ENCODE measurements at regions not wholly inside any gene's neighbourhood (a gene's known extent, or its start where the extent isn't known, plus 50 kb on each side); places are given as distances from the start of the nearest gene placed in this dataset.
"Not testable (repeated sequence)": the region's sequence is repeated elsewhere in the genome, so short reads cannot be mapped to it uniquely, and the experiment has no call there.

GRCh38 chr12:59365133-59365532, 230.7 kb upstream of the SLC16A7 start:
- H3K27me3 ChIP-seq (ENCODE audit: control insufficient read depth, insufficient read depth, low read length): no peaks in the 10 kb centered on the region
- no peaks in the 10 kb centered on the region for H3K9me3 ChIP-seq (ENCODE audit: control insufficient read depth, insufficient read depth, low read depth, low read length)

DNA sequence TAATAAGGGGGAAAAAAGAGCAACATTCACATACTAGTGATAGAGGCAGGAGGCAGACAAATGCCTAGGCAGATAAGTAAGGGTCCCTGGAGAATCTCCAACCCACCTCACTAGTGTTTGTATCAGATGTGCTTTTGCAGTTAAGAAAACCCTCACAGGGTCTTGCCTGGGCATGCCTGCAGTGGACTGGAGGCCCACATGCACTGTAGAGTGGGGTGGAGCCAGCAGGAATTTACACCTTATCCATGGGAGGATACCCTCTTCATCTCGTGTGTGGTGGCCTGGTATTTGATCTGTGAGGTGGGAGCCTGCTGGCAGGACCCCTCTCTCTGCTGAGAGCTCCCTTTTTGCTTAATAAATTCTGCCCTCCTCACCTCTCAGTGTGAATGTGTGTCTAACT, 238.0 kb upstream of the SLC16A7 start:
- Histone ChIP-seq H3K4me3 (ENCODE audit: low read depth, low read length) (no peak overlapping the region), H3K36me3 (ENCODE audit: control insufficient read depth, insufficient read depth, low read length) (no peaks in the 10 kb centered on the region), H3K9ac (ENCODE audit: low read length) (no peak overlapping the region), H3K27ac (ENCODE audit: low read depth, low read length) (peak overlapping the region; percentile 70), H3K27me3 (ENCODE audit: control insufficient read depth, insufficient read depth, low read length) (no peaks in the 10 kb centered on the region), H3K9me3 (ENCODE audit: control insufficient read depth, insufficient read depth, low read depth, low read length) (no peaks in the 10 kb centered on the region), H3K4me1 (ENCODE audit: control insufficient read depth, insufficient read depth, low read length) (peaks cover 11% of the 10 kb centered on the region)

More at GRCh38 chr12:59365133-59365532, 230.7 kb upstream of the SLC16A7 start:
- no peaks in the 10 kb centered on the region for H3K36me3 ChIP-seq (ENCODE audit: control insufficient read depth, insufficient read depth, low read length)
- no peak overlapping the region for H3K27ac ChIP-seq (ENCODE audit: low read depth, low read length)
- no peak overlapping the region for H3K4me3 ChIP-seq (ENCODE audit: low read depth, low read length)
- no peak overlapping the region for H3K9ac ChIP-seq (ENCODE audit: low read length)
- H3K4me1 ChIP-seq (ENCODE audit: control insufficient read depth, insufficient read depth, low read length): peaks cover 8% of the 10 kb centered on the region; the same call in 1 of the 2 replicates

DNA sequence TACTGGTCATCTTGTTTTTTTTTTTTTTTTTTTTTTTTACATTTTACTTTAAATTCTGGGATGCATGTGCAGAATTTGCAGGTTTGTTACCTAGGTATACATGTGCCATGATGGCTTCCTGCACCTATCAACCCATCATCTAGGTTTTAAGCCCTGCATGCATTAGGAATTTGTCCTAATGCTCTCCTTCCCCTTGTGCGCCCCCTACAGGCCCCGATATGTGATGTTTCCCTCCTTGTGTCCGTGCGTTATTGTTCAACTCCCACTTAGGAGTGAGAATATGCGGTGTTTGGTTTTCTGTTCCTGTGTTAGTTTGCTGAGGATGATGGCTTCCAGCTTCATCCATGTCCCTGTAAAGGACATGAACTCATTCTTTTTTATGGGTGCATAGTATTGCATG, 249.6 kb upstream of the SLC16A7 start:
- H3K36me3 ChIP-seq (ENCODE audit: control insufficient read depth, insufficient read depth, low read length): not testable (repeated sequence)

GRCh38 chr12:59345406-59345805, 250.4 kb upstream of the SLC16A7 start:
- H3K27me3 ChIP-seq (ENCODE audit: control insufficient read depth, insufficient read depth, low read length): no peaks in the 10 kb centered on the region
- H3K4me3 ChIP-seq (ENCODE audit: low read depth, low read length): no peak overlapping the region
- no peaks in the 10 kb centered on the region for H3K36me3 ChIP-seq (ENCODE audit: control insufficient read depth, insufficient read depth, low read length)
- H3K9ac ChIP-seq (ENCODE audit: low read length): no peak overlapping the region
- H3K4me1 ChIP-seq (ENCODE audit: control insufficient read depth, insufficient read depth, low read length): peaks cover 4% of the 10 kb centered on the region; the same call in 1 of the 2 replicates
- H3K27ac ChIP-seq (ENCODE audit: low read depth, low read length): no peak overlapping the region
- H3K9me3 ChIP-seq (ENCODE audit: control insufficient read depth, insufficient read depth, low read depth, low read length): no peaks in the 10 kb centered on the region

More for the DNA sequence above, 249.6 kb upstream of the SLC16A7 start:
- not testable (repeated sequence) for H3K27ac ChIP-seq (ENCODE audit: low read depth, low read length); H3K4me3 ChIP-seq (ENCODE audit: low read depth, low read length); H3K9me3 ChIP-seq (ENCODE audit: control insufficient read depth, insufficient read depth, low read depth, low read length); H3K9ac ChIP-seq (ENCODE audit: low read length); H3K27me3 ChIP-seq (ENCODE audit: control insufficient read depth, insufficient read depth, low read length); H3K4me1 ChIP-seq (ENCODE audit: control insufficient read depth, insufficient read depth, low read length)

GRCh38 chr12:59344224-59344623, 251.6 kb upstream of the SLC16A7 start:
- H3K4me3 ChIP-seq (ENCODE audit: low read depth, low read length): no peak overlapping the region
- no peaks in the 10 kb centered on the region for H3K27me3 ChIP-seq (ENCODE audit: control insufficient read depth, insufficient read depth, low read length)
- no peak overlapping the region for H3K9ac ChIP-seq (ENCODE audit: low read length)
- no peaks in the 10 kb centered on the region for H3K9me3 ChIP-seq (ENCODE audit: control insufficient read depth, insufficient read depth, low read depth, low read length)
- H3K36me3 ChIP-seq (ENCODE audit: control insufficient read depth, insufficient read depth, low read length): no peaks in the 10 kb centered on the region
- no peak overlapping the region for H3K27ac ChIP-seq (ENCODE audit: low read depth, low read length)
- H3K4me1 ChIP-seq (ENCODE audit: control insufficient read depth, insufficient read depth, low read length): peaks cover 4% of the 10 kb centered on the region; the same call in 1 of the 2 replicates

DNA sequence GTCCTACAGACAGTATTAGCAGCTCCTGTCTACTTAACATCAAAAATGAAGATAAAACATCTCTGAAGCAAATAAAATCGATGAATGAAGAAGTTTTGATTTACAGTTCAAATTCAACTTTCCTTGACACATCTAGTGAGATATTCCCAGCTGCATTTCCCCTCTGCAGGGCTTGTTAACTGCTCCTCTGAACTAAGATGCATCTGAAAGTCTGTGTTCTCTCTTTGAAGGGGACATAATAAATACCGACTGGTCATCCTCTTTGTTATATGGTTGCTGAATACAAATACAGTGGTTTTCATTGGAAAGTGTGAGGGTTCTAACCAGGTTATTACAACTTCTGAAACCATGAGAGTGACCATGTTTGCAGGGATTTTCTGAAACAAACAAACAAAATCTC, 266.4 kb upstream of the SLC16A7 start:
- Histone ChIP-seq H3K4me3 (ENCODE audit: low read depth, low read length) (peak overlapping the region; percentile 31), H3K27ac (ENCODE audit: low read depth, low read length) (peak overlapping the region; percentile 94), H3K36me3 (ENCODE audit: control insufficient read depth, insufficient read depth, low read length) (peaks cover 19% of the 10 kb centered on the region), H3K4me1 (ENCODE audit: control insufficient read depth, insufficient read depth, low read length) (peaks cover 24% of the 10 kb centered on the region), H3K27me3 (ENCODE audit: control insufficient read depth, insufficient read depth, low read length) (no peaks in the 10 kb centered on the region; the same call in 1 of the 2 replicates), H3K9me3 (ENCODE audit: control insufficient read depth, insufficient read depth, low read depth, low read length) (no peaks in the 10 kb centered on the region), H3K9ac (ENCODE audit: low read length) (peak overlapping the region; percentile 100)

DNA sequence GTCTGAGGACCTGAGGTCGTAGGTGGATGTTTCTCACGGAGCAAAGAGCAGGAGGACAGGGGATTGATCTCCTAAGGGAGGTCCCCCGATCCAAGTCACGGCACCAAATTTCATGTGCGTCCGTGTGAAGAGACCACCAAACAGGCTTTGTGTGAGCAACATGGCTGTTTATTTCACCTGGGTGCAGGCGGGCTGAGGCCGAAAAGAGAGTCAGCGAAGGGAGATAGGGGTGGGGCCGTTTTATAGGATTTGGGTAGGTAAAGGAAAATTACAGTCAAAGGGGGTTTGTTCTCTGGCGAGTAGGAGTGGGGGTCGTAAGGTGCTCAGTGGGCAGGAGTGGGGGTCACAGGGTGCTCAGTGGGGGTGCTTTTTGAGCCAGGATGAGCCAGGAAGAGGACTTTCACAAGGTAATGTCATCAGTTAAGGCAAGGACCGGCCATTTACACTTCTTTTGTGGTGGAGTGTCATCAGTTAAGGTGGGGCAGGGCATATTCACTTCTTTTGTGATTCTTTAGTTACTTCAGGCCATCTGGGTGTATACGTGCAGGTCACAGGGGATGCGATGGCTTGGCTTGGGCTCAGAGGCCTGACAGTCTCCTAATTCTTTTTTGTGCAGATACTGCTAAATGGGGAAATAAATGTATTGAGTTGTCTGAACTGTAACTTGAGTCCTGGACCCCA, 267.3 kb upstream of the SLC16A7 start:
- Histone ChIP-seq H3K9ac (ENCODE audit: low read length) (peak overlapping the region; percentile 100), H3K4me1 (ENCODE audit: control insufficient read depth, insufficient read depth, low read length) (peaks cover 24% of the 10 kb centered on the region)

DNA sequence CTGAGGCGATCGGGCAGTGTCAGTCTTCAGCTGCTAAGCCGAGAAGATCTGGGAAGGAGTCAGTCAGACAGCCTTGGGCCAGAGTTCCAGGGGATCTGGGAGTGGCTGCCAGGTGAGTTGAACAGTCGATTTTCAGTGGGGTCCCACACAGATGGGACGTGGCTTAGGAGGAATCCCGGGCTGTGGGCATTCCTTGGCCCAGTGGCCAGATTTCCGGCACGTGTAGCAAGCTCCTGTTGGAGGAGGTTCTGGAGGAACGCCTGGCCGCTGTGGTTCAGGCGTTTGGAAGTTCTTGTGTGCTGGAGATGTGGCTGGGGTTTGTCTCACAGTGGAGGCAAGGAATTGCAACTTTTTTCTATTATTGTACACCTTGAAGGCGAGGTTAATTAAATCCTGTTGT, 269.4 kb upstream of the SLC16A7 start:
- H3K4me3 ChIP-seq (ENCODE audit: low read depth, low read length): peak overlapping the region; percentile 62

More for the DNA sequence above, 267.3 kb upstream of the SLC16A7 start:
- peaks cover 22% of the 10 kb centered on the region for H3K36me3 ChIP-seq (ENCODE audit: control insufficient read depth, insufficient read depth, low read length)
- not testable (repeated sequence) for H3K27me3 ChIP-seq (ENCODE audit: control insufficient read depth, insufficient read depth, low read length); H3K9me3 ChIP-seq (ENCODE audit: control insufficient read depth, insufficient read depth, low read depth, low read length)
- H3K4me3 ChIP-seq (ENCODE audit: low read depth, low read length): peak overlapping the region; percentile 94
- H3K27ac ChIP-seq (ENCODE audit: low read depth, low read length): peak overlapping the region; percentile 94

GRCh38 chr12:59322473-59322872, 273.4 kb upstream of the SLC16A7 start:
- H3K9me3 ChIP-seq (ENCODE audit: control insufficient read depth, insufficient read depth, low read depth, low read length): no peaks in the 10 kb centered on the region
- peak overlapping the region; percentile 52 for H3K9ac ChIP-seq (ENCODE audit: low read length)
- peak overlapping the region; percentile 86 for H3K27ac ChIP-seq (ENCODE audit: low read depth, low read length)
- no peak overlapping the region for H3K4me3 ChIP-seq (ENCODE audit: low read depth, low read length)
- no peaks in the 10 kb centered on the region for H3K27me3 ChIP-seq (ENCODE audit: control insufficient read depth, insufficient read depth, low read length)
- peaks cover 18% of the 10 kb centered on the region for H3K4me1 ChIP-seq (ENCODE audit: control insufficient read depth, insufficient read depth, low read length)
- peaks cover 46% of the 10 kb centered on the region for H3K36me3 ChIP-seq (ENCODE audit: control insufficient read depth, insufficient read depth, low read length)

More for the DNA sequence above, 269.4 kb upstream of the SLC16A7 start:
- Histone ChIP-seq H3K27ac (ENCODE audit: low read depth, low read length) (peak overlapping the region; percentile 85; the same call in 1 of the 2 replicates), H3K4me1 (ENCODE audit: control insufficient read depth, insufficient read depth, low read length) (peaks cover 37% of the 10 kb centered on the region), H3K9ac (ENCODE audit: low read length) (peak overlapping the region; percentile 100), H3K36me3 (ENCODE audit: control insufficient read depth, insufficient read depth, low read length) (peaks cover 40% of the 10 kb centered on the region)
- not testable (repeated sequence) for H3K9me3 ChIP-seq (ENCODE audit: control insufficient read depth, insufficient read depth, low read depth, low read length); H3K27me3 ChIP-seq (ENCODE audit: control insufficient read depth, insufficient read depth, low read length)

DNA sequence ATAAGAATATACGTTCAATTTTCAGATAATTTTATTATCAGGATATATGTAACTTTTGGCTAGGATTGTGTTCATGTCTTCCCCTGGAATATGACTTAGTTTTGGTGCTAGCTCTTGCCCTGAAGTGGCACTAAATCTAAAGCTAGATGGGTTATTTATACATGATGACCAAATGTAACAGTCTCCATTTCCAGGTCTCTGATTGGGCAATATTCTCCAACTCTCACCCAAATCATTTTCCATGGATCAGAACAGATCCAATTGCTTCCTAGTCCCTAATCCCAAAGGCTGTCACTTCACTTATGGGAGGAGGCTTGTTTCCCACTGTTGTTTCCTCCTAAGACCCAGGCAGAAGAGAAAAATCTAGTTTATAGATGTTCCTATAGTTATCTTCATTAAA, 274.6 kb upstream of the SLC16A7 start:
- Histone ChIP-seq H3K4me3 (ENCODE audit: low read depth, low read length) (no peak overlapping the region), H3K36me3 (ENCODE audit: control insufficient read depth, insufficient read depth, low read length) (peaks cover 44% of the 10 kb centered on the region), H3K4me1 (ENCODE audit: control insufficient read depth, insufficient read depth, low read length) (peaks cover 21% of the 10 kb centered on the region), H3K27me3 (ENCODE audit: control insufficient read depth, insufficient read depth, low read length) (no peaks in the 10 kb centered on the region), H3K27ac (ENCODE audit: low read depth, low read length) (no peak overlapping the region), H3K9ac (ENCODE audit: low read length) (no peak overlapping the region), H3K9me3 (ENCODE audit: control insufficient read depth, insufficient read depth, low read depth, low read length) (no peaks in the 10 kb centered on the region)

- Histone ChIP-seq H3K9ac (ENCODE audit: low read length) (no peak overlapping the region), H3K27ac (ENCODE audit: low read depth, low read length) (no peak overlapping the region), H3K4me1 (ENCODE audit: control insufficient read depth, insufficient read depth, low read length) (peaks cover 21% of the 10 kb centered on the region), H3K9me3 (ENCODE audit: control insufficient read depth, insufficient read depth, low read depth, low read length) (no peaks in the 10 kb centered on the region), H3K4me3 (ENCODE audit: low read depth, low read length) (no peak overlapping the region), H3K36me3 (ENCODE audit: control insufficient read depth, insufficient read depth, low read length) (peaks cover 37% of the 10 kb centered on the region), H3K27me3 (ENCODE audit: control insufficient read depth, insufficient read depth, low read length) (no peaks in the 10 kb centered on the region; the same call in 1 of the 2 replicates)
These were observed 275.7 kb upstream of the SLC16A7 start for GRCh38 chr12:59320112-59320511.
